ENCODE measurements at regions not wholly inside any gene's neighbourhood (a gene's known extent, or its start where the extent isn't known, plus 50 kb on each side); places are given as distances from the start of the nearest gene placed in this dataset.

DNA sequence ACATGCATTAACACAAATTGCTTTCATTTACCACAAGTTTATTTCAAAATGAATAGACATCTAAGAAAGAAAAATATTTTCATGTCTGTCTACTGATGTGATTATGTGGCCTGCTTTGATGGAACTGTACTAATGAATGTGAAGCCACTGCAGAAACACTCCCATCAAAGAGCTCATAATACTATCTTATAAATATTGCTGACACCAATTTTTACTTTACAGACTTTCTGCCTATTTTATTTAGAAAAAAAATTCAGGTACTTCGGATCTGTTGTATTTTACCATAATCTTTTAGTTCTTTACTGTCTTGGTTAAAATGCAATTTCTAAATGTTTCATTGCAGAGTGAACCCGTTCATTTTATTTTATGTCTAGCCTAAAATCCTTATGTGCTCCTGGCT is 281.9 kb downstream of the ICE1 start:
- TF ChIP-seq, protein P1, sequence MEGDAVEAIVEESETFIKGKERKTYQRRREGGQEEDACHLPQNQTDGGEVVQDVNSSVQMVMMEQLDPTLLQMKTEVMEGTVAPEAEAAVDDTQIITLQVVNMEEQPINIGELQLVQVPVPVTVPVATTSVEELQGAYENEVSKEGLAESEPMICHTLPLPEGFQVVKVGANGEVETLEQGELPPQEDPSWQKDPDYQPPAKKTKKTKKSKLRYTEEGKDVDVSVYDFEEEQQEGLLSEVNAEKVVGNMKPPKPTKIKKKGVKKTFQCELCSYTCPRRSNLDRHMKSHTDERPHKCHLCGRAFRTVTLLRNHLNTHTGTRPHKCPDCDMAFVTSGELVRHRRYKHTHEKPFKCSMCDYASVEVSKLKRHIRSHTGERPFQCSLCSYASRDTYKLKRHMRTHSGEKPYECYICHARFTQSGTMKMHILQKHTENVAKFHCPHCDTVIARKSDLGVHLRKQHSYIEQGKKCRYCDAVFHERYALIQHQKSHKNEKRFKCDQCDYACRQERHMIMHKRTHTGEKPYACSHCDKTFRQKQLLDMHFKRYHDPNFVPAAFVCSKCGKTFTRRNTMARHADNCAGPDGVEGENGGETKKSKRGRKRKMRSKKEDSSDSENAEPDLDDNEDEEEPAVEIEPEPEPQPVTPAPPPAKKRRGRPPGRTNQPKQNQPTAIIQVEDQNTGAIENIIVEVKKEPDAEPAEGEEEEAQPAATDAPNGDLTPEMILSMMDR (IDR thresholded peaks at IDR 0.05; ENCODE audit: insufficient read depth, low read length, poor library complexity, severe bottlenecking): no peak
- Histone ChIP-seq H3K4me3 (replicated peaks; ENCODE audit: low read depth, low read length) (no peak overlapping the region), H3K36me3 (ENCODE audit: control insufficient read depth, insufficient read depth, low read length) (no peaks in the 10 kb centered on the region), H3K27me3 (replicated peaks; ENCODE audit: control insufficient read depth, insufficient read depth, low read length) (no peaks in the 10 kb centered on the region)
- no peak for DNase-seq (ENCODE audit: extremely low read depth, insufficient read length)

DNA sequence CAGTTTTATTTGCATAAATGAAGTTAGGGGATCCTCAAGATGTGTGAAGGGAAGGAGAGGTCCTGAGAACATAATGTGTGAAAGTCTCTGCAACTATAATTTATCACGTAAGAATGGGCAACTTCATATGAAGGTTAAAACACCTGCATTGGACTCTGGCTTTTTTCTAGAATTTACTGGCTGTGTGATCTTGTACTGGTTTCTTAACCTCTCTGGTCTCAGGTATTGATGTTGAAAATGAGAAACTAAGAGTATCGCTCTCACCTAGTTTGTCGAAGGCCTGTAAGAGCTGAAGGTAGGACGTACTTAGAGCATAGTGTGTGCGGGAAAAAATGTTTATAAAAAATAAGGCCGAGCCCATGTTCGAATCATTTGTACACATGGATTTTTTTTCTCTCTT is 280.5 kb downstream of the ICE1 start:
- Histone ChIP-seq H3K36me3 (ENCODE audit: control insufficient read depth, insufficient read depth, low read length) (no peaks in the 10 kb centered on the region), H3K4me3 (replicated peaks; ENCODE audit: low read depth, low read length) (no peak overlapping the region), H3K27me3 (replicated peaks; ENCODE audit: control insufficient read depth, insufficient read depth, low read length) (no peaks in the 10 kb centered on the region)
- DNase-seq (ENCODE audit: extremely low read depth, insufficient read length): no peak
- TF ChIP-seq, protein P1 (IDR thresholded peaks at IDR 0.05; ENCODE audit: insufficient read depth, low read length, poor library complexity, severe bottlenecking): no peak

DNA sequence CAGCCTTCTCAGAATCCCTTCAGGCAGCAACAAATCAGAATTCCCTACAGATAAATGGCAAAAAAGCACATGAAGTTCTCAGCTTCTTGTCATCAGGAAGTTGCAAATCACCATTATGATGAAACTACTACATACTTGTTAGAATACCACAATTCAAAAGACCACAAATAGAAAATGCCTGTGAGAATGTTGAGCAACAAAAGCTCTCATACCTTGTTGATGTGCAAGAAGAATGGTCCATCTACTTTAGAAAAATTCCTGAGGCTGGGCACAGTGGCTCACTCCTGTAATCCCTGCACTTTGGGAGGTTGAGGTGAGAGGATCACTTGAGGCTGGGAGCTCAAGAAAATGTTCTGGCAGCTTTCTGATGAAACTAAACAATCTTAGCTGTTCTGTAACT is 278.1 kb downstream of the ICE1 start:
- Histone ChIP-seq H3K4me3 (replicated peaks; ENCODE audit: low read depth, low read length) (no peak overlapping the region), H3K36me3 (ENCODE audit: control insufficient read depth, insufficient read depth, low read length) (no peaks in the 10 kb centered on the region), H3K27me3 (replicated peaks; ENCODE audit: control insufficient read depth, insufficient read depth, low read length) (no peaks in the 10 kb centered on the region)
- no peak for DNase-seq (ENCODE audit: extremely low read depth, insufficient read length)
- TF ChIP-seq, protein P1 (IDR thresholded peaks at IDR 0.05; ENCODE audit: insufficient read depth, low read length, poor library complexity, severe bottlenecking): no peak

DNA sequence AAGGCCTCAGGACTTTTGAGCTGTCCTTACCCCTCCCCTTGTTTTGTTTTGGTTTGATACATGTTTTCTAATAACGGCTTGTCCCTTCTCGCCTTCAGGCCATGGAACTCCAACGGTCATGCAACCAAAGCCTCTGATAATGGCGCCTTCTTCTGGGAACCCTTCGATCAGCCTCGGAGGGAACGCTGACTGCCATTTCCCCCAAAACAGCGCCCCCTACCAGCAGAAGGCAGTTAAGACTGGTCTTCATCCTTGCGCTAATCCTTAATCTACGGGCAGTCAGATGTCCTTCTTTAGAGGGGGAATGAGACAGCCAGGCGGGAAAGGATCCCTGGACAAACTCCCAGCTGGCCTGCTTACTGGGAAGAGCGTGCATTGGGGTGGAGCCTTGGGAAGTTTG is 276.6 kb downstream of the ICE1 start:
- DNase-seq (ENCODE audit: extremely low read depth, insufficient read length): no peak
- no peaks in the 10 kb centered on the region for H3K27me3 ChIP-seq (replicated peaks; ENCODE audit: control insufficient read depth, insufficient read depth, low read length)
- no peak overlapping the region for H3K4me3 ChIP-seq (replicated peaks; ENCODE audit: low read depth, low read length)
- no peaks in the 10 kb centered on the region for H3K36me3 ChIP-seq (ENCODE audit: control insufficient read depth, insufficient read depth, low read length)
- TF ChIP-seq, protein P1 (IDR thresholded peaks at IDR 0.05; ENCODE audit: insufficient read depth, low read length, poor library complexity, severe bottlenecking): peak; percentile 23

DNA sequence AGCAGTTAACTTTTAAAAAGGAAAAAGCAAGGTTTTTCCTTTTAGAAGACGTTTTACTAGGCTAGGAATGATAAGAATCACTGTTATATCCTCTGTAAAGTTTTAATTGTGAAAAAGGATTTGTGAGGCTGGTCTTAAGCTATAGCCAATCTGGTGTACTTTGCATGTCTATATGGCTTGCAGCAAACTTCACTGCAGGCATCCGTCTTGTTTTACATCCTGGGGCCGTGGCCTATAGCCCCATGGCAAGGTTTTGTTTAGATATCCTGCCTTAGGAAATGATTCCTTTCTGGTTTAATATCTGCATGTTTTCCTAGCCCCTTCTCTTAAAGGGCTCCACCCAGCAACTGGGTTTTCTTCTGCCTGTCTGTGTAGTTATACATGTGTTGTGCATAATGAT is 272.8 kb downstream of the ICE1 start:
- no peak overlapping the region for H3K4me3 ChIP-seq (replicated peaks; ENCODE audit: low read depth, low read length)
- TF ChIP-seq, protein P1 (IDR thresholded peaks at IDR 0.05; ENCODE audit: insufficient read depth, low read length, poor library complexity, severe bottlenecking): no peak
- no peak for DNase-seq (ENCODE audit: extremely low read depth, insufficient read length)
- no peaks in the 10 kb centered on the region for H3K36me3 ChIP-seq (ENCODE audit: control insufficient read depth, insufficient read depth, low read length)
- H3K27me3 ChIP-seq (replicated peaks; ENCODE audit: control insufficient read depth, insufficient read depth, low read length): no peaks in the 10 kb centered on the region

DNA sequence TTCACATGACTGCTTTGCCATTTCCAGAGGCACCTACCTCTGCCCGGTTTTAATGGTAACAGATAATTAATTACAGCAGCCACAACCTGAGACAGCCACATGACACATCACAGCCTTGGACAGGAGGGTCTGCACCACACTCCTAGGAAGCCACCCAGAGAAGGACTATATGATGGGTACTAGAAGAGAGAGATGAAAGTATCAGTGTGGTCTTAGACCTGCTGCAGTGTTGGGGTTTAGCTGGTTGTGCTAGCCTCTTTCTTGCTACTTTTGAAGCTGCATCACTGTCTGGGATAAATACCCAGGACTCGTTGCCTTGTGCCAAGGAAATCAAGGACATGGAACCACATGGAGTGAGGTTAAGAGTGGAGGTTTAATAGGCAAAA is 266.4 kb downstream of the ICE1 start:
- H3K4me3 ChIP-seq (replicated peaks; ENCODE audit: low read depth, low read length): no peak overlapping the region
- no peak for DNase-seq (ENCODE audit: extremely low read depth, insufficient read length)
- H3K27me3 ChIP-seq (replicated peaks; ENCODE audit: control insufficient read depth, insufficient read depth, low read length): no peaks in the 10 kb centered on the region
- TF ChIP-seq, protein P1 (IDR thresholded peaks at IDR 0.05; ENCODE audit: insufficient read depth, low read length, poor library complexity, severe bottlenecking): no peak
- H3K36me3 ChIP-seq (ENCODE audit: control insufficient read depth, insufficient read depth, low read length): no peaks in the 10 kb centered on the region
